GM23338 (cell line): ENCODE measurements at regions not wholly inside any gene's neighbourhood (a gene's known extent, or its start where the extent isn't known, plus 50 kb on each side); places are given as distances from the start of the nearest gene placed in this dataset.

Experiments used
- ATAC-seq: fragments of 200-7000 bp; cut with Tn5 transposase; 3 replicates; pipeline ENCODE4 v1.9.1; 2020
- DNase-seq: peaks from one replicate; pipeline ENCODE4 v3.0.0-alpha.2; 2015; ENCODE audit warnings: low spot score
- H2AFZ ChIP-seq: fragments of 200-600 bp; sonication (generic); 2 replicates; pipeline ENCODE4 v1.8.0; 2016; ENCODE audit warnings: antibody characterized with exemption, mild to moderate bottlenecking, moderate library complexity
- H3F3A ChIP-seq: fragments of 200-600 bp; sonication (generic); replicated peaks from 2 replicates; pipeline ENCODE4 v1.8.0; 2017; ENCODE audit warnings: antibody characterized with exemption, mixed run types, low read depth
- H3K27ac ChIP-seq: fragments of 200-600 bp; sonication (generic); 2 replicates; pipeline ENCODE4 v1.6.1; 2016; ENCODE audit warnings: low read depth
- H3K27me3 ChIP-seq: fragments of 200-600 bp; sonication (generic); 2 replicates; pipeline ENCODE4 v1.8.0; 2016; ENCODE audit warnings: mild to moderate bottlenecking, mixed run types, moderate library complexity; ENCODE audit not compliant: insufficient read depth
- H3K36me3 ChIP-seq: fragments of 200-600 bp; sonication (generic); 2 replicates; pipeline ENCODE4 v1.8.0; 2016; ENCODE audit warnings: mild to moderate bottlenecking; ENCODE audit not compliant: insufficient read depth
- H3K4me1 ChIP-seq: fragments of 200-600 bp; sonication (generic); 2 replicates; pipeline ENCODE4 v1.8.0; 2016; ENCODE audit warnings: mild to moderate bottlenecking, moderate library complexity; ENCODE audit not compliant: insufficient read depth
- H3K4me2 ChIP-seq: fragments of 200-600 bp; sonication (generic); 2 replicates; pipeline ENCODE4 v1.7.1; 2017; ENCODE audit warnings: mixed run types
- H3K4me3 ChIP-seq: fragments of 200-600 bp; sonication (generic); 2 replicates; pipeline ENCODE4 v1.6.1; 2016; ENCODE audit warnings: mixed run types
- H3K79me2 ChIP-seq: fragments of 200-600 bp; sonication (generic); replicated peaks from 2 replicates; pipeline ENCODE4 v1.8.0; 2017; ENCODE audit warnings: mild to moderate bottlenecking; ENCODE audit not compliant: insufficient read depth
- H3K9me2 ChIP-seq: fragments of 200-600 bp; sonication (generic); 2 replicates; pipeline ENCODE4 v1.8.0; 2017; ENCODE audit not compliant: insufficient read depth
- H4K20me1 ChIP-seq: fragments of 200-600 bp; sonication (generic); replicated peaks from 2 replicates; pipeline ENCODE4 v1.8.0; 2017; ENCODE audit warnings: mild to moderate bottlenecking; ENCODE audit not compliant: insufficient read depth
- H3K27ac Mint-ChIP-seq: 2 replicates; pipeline ENCODE4 v1.8.0; 2020; ENCODE audit warnings: inconsistent platforms, mild to moderate bottlenecking, moderate library complexity, mixed read lengths
- H3K27me3 Mint-ChIP-seq: 3 replicates; pipeline ENCODE4 v1.8.0; 2022; ENCODE audit warnings: low read depth, mild to moderate bottlenecking, moderate library complexity, mixed read lengths, inconsistent platforms; ENCODE audit not compliant: insufficient read depth, poor library complexity
- H3K36me3 Mint-ChIP-seq: 3 replicates; pipeline ENCODE4 v1.8.0; 2021; ENCODE audit warnings: low read depth, mild to moderate bottlenecking, inconsistent platforms, moderate library complexity, mixed read lengths
- H3K4me1 Mint-ChIP-seq: 3 replicates; pipeline ENCODE4 v1.8.0; 2020; ENCODE audit warnings: mild to moderate bottlenecking, inconsistent platforms, mixed read lengths
- H3K4me3 Mint-ChIP-seq: 3 replicates; pipeline ENCODE4 v1.8.0; 2021; ENCODE audit warnings: moderate library complexity, mild to moderate bottlenecking, inconsistent platforms, mixed read lengths
- H3K9me3 Mint-ChIP-seq: 3 replicates; pipeline ENCODE4 v1.8.0; 2020; ENCODE audit warnings: moderate library complexity, mild to moderate bottlenecking, inconsistent platforms, mixed read lengths
- CREB1 ChIP-seq: fragments of 250-450 bp; sonication (Bioruptor Pico); IDR thresholded peaks from 2 replicates; pipeline ENCODE4 v1.5.0; 2020; ENCODE audit warnings: low read depth, mild to moderate bottlenecking, moderate library complexity
- EZH2 ChIP-seq: fragments of 200-600 bp; sonication (generic); IDR thresholded peaks from one replicate; pipeline ENCODE4 v1.8.0; 2017; ENCODE audit warnings: antibody characterized with exemption, mild to moderate bottlenecking, low read depth; ENCODE audit not compliant: unreplicated experiment
- NANOG ChIP-seq: IDR thresholded peaks from 2 replicates; pipeline ENCODE4 v1.6.1; 2016; ENCODE audit warnings: antibody characterized with exemption, borderline replicate concordance
- STAT1 ChIP-seq: IDR thresholded peaks from one replicate; pipeline ENCODE4 v1.6.1; 2016; ENCODE audit warnings: antibody characterized with exemption; ENCODE audit not compliant: unreplicated experiment
- ZNF462 ChIP-seq: fragments of 250-450 bp; sonication (Bioruptor Pico); IDR thresholded peaks from 2 replicates; pipeline ENCODE4 v1.5.0; 2020; ENCODE audit warnings: mild to moderate bottlenecking, moderate library complexity
- TF ChIP-seq, protein P1 (sequence below), 2 experiments: fragments of 200-600 bp in 1 of 2; sonication (generic) in 1 of 2; conservative IDR thresholded peaks; 2 replicates each; pipeline versions ENCODE4 v1.5.1 to v1.6.1; 2016 to 2017; ENCODE audit warnings: antibody characterized with exemption in 2 of 2, low read depth in 2 of 2, mild to moderate bottlenecking in 2 of 2, moderate library complexity in 1 of 2

DNA sequence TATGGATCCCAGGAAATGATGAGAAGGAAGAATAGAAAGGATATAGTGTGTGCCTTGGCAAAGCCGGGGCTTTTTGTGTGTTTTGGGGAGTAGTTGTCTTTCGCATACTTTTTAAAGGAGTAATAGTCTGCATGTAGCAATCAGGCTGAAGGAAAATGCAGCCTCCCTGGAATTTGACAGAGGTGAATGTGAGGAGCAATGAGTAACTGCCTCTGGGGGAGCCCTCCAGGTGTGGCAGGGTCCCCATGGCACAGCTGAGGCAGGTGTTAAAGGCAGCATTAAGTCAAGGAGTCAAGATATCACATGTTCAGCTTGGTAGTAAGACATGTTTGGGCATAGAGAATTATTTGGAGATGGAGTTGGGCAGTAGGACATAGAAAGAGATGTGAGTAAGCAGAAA is 203.1 kb downstream of the C6orf118 start:
- Histone ChIP-seq H2AFZ (no peak overlapping the region), H3K4me3 (no peak overlapping the region), H3K36me3 (no peaks in the 10 kb centered on the region), H3K4me1 (no peaks in the 10 kb centered on the region), H3K4me2 (no peak overlapping the region), H3F3A (no peaks in the 10 kb centered on the region), H3K27ac (no peak overlapping the region), H3K27me3 (no peaks in the 10 kb centered on the region), H3K79me2 (no peaks in the 10 kb centered on the region), H3K9me2 (no peaks in the 10 kb centered on the region), H4K20me1 (no peaks in the 10 kb centered on the region)
- no peaks in the 10 kb centered on the region for H3K4me1 Mint-ChIP-seq
- no peak for TF ChIP-seq STAT1
- TF ChIP-seq ZNF462 (CRISPR knock-in tag), result no peak
- no peak for TF ChIP-seq NANOG
- TF ChIP-seq CREB1 (CRISPR knock-in tag), result no peak
- no peak for TF ChIP-seq EZH2
- TF ChIP-seq, protein P1, sequence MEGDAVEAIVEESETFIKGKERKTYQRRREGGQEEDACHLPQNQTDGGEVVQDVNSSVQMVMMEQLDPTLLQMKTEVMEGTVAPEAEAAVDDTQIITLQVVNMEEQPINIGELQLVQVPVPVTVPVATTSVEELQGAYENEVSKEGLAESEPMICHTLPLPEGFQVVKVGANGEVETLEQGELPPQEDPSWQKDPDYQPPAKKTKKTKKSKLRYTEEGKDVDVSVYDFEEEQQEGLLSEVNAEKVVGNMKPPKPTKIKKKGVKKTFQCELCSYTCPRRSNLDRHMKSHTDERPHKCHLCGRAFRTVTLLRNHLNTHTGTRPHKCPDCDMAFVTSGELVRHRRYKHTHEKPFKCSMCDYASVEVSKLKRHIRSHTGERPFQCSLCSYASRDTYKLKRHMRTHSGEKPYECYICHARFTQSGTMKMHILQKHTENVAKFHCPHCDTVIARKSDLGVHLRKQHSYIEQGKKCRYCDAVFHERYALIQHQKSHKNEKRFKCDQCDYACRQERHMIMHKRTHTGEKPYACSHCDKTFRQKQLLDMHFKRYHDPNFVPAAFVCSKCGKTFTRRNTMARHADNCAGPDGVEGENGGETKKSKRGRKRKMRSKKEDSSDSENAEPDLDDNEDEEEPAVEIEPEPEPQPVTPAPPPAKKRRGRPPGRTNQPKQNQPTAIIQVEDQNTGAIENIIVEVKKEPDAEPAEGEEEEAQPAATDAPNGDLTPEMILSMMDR (conservative IDR thresholded peaks at IDR 0.05; ENCODE audit: low read depth in 2 of 2), result no peak
- DNase-seq (no peak), ATAC-seq (no peak)
- no peak overlapping the region for H3K4me3 Mint-ChIP-seq
- no peaks in the 10 kb centered on the region for H3K27me3 Mint-ChIP-seq
- peaks cover 9% of the 10 kb centered on the region for H3K36me3 Mint-ChIP-seq
- H3K27ac Mint-ChIP-seq, result no peak overlapping the region
- peaks cover 19% of the 10 kb centered on the region for H3K9me3 Mint-ChIP-seq
